GM23338 (cell line): ENCODE measurements at regions not wholly inside any gene's neighbourhood (a gene's known extent, or its start where the extent isn't known, plus 50 kb on each side); places are given as distances from the start of the nearest gene placed in this dataset.

Source experiments
- ATAC-seq: fragments of 200-7000 bp; cut with Tn5 transposase; 3 replicates; pipeline ENCODE4 v1.9.1; 2020
- DNase-seq: peaks from one replicate; pipeline ENCODE4 v3.0.0-alpha.2; 2015; ENCODE audit warnings: low spot score
- H2AFZ ChIP-seq: fragments of 200-600 bp; sonication (generic); 2 replicates; pipeline ENCODE4 v1.8.0; 2016; ENCODE audit warnings: antibody characterized with exemption, mild to moderate bottlenecking, moderate library complexity
- H3F3A ChIP-seq: fragments of 200-600 bp; sonication (generic); replicated peaks from 2 replicates; pipeline ENCODE4 v1.8.0; 2017; ENCODE audit warnings: antibody characterized with exemption, mixed run types, low read depth
- H3K27ac ChIP-seq: fragments of 200-600 bp; sonication (generic); 2 replicates; pipeline ENCODE4 v1.6.1; 2016; ENCODE audit warnings: low read depth
- H3K27me3 ChIP-seq: fragments of 200-600 bp; sonication (generic); 2 replicates; pipeline ENCODE4 v1.8.0; 2016; ENCODE audit warnings: mild to moderate bottlenecking, mixed run types, moderate library complexity; ENCODE audit not compliant: insufficient read depth
- H3K36me3 ChIP-seq: fragments of 200-600 bp; sonication (generic); 2 replicates; pipeline ENCODE4 v1.8.0; 2016; ENCODE audit warnings: mild to moderate bottlenecking; ENCODE audit not compliant: insufficient read depth
- H3K4me1 ChIP-seq: fragments of 200-600 bp; sonication (generic); 2 replicates; pipeline ENCODE4 v1.8.0; 2016; ENCODE audit warnings: mild to moderate bottlenecking, moderate library complexity; ENCODE audit not compliant: insufficient read depth
- H3K4me2 ChIP-seq: fragments of 200-600 bp; sonication (generic); 2 replicates; pipeline ENCODE4 v1.7.1; 2017; ENCODE audit warnings: mixed run types
- H3K4me3 ChIP-seq: fragments of 200-600 bp; sonication (generic); 2 replicates; pipeline ENCODE4 v1.6.1; 2016; ENCODE audit warnings: mixed run types
- H3K79me2 ChIP-seq: fragments of 200-600 bp; sonication (generic); replicated peaks from 2 replicates; pipeline ENCODE4 v1.8.0; 2017; ENCODE audit warnings: mild to moderate bottlenecking; ENCODE audit not compliant: insufficient read depth
- H3K9me2 ChIP-seq: fragments of 200-600 bp; sonication (generic); 2 replicates; pipeline ENCODE4 v1.8.0; 2017; ENCODE audit not compliant: insufficient read depth
- H4K20me1 ChIP-seq: fragments of 200-600 bp; sonication (generic); replicated peaks from 2 replicates; pipeline ENCODE4 v1.8.0; 2017; ENCODE audit warnings: mild to moderate bottlenecking; ENCODE audit not compliant: insufficient read depth
- H3K27ac Mint-ChIP-seq: 2 replicates; pipeline ENCODE4 v1.8.0; 2020; ENCODE audit warnings: inconsistent platforms, mild to moderate bottlenecking, moderate library complexity, mixed read lengths
- H3K27me3 Mint-ChIP-seq: 3 replicates; pipeline ENCODE4 v1.8.0; 2022; ENCODE audit warnings: low read depth, mild to moderate bottlenecking, moderate library complexity, mixed read lengths, inconsistent platforms; ENCODE audit not compliant: insufficient read depth, poor library complexity
- H3K36me3 Mint-ChIP-seq: 3 replicates; pipeline ENCODE4 v1.8.0; 2021; ENCODE audit warnings: low read depth, mild to moderate bottlenecking, inconsistent platforms, moderate library complexity, mixed read lengths
- H3K4me1 Mint-ChIP-seq: 3 replicates; pipeline ENCODE4 v1.8.0; 2020; ENCODE audit warnings: mild to moderate bottlenecking, inconsistent platforms, mixed read lengths
- H3K4me3 Mint-ChIP-seq: 3 replicates; pipeline ENCODE4 v1.8.0; 2021; ENCODE audit warnings: moderate library complexity, mild to moderate bottlenecking, inconsistent platforms, mixed read lengths
- H3K9me3 Mint-ChIP-seq: 3 replicates; pipeline ENCODE4 v1.8.0; 2020; ENCODE audit warnings: moderate library complexity, mild to moderate bottlenecking, inconsistent platforms, mixed read lengths
- CREB1 ChIP-seq: fragments of 250-450 bp; sonication (Bioruptor Pico); IDR thresholded peaks from 2 replicates; pipeline ENCODE4 v1.5.0; 2020; ENCODE audit warnings: low read depth, mild to moderate bottlenecking, moderate library complexity
- EZH2 ChIP-seq: fragments of 200-600 bp; sonication (generic); IDR thresholded peaks from one replicate; pipeline ENCODE4 v1.8.0; 2017; ENCODE audit warnings: antibody characterized with exemption, mild to moderate bottlenecking, low read depth; ENCODE audit not compliant: unreplicated experiment
- EZH2phosphoT487 ChIP-seq: fragments of 200-600 bp; sonication (generic); IDR thresholded peaks from one replicate; pipeline ENCODE4 v1.8.1; 2018; ENCODE audit warnings: antibody characterized with exemption; ENCODE audit not compliant: unreplicated experiment
- JUNB ChIP-seq: IDR thresholded peaks from one replicate; pipeline ENCODE4 v1.6.1; 2016; ENCODE audit warnings: antibody characterized with exemption; ENCODE audit not compliant: unreplicated experiment
- NANOG ChIP-seq: IDR thresholded peaks from 2 replicates; pipeline ENCODE4 v1.6.1; 2016; ENCODE audit warnings: antibody characterized with exemption, borderline replicate concordance
- POLR2AphosphoS5 ChIP-seq: IDR thresholded peaks from 2 replicates; pipeline ENCODE4 v1.6.1; 2016; ENCODE audit warnings: antibody characterized with exemption, low read depth
- STAT1 ChIP-seq: IDR thresholded peaks from one replicate; pipeline ENCODE4 v1.6.1; 2016; ENCODE audit warnings: antibody characterized with exemption; ENCODE audit not compliant: unreplicated experiment
- ZNF114 ChIP-seq: fragments of 250-450 bp; sonication (Bioruptor Pico); IDR thresholded peaks from 2 replicates; pipeline ENCODE4 v1.5.0; 2020; ENCODE audit warnings: mild to moderate bottlenecking, moderate library complexity
- ZNF331 ChIP-seq: fragments of 250-450 bp; sonication (Bioruptor Pico); IDR thresholded peaks from 2 replicates; pipeline ENCODE4 v1.5.0; 2020; ENCODE audit warnings: low read depth, mild to moderate bottlenecking, moderate library complexity
- TF ChIP-seq, protein P1 (sequence below), 2 experiments: fragments of 200-600 bp in 1 of 2; sonication (generic) in 1 of 2; conservative IDR thresholded peaks; 2 replicates each; pipeline versions ENCODE4 v1.5.1 to v1.6.1; 2016 to 2017; ENCODE audit warnings: antibody characterized with exemption in 2 of 2, low read depth in 2 of 2, mild to moderate bottlenecking in 2 of 2, moderate library complexity in 1 of 2
- TF ChIP-seq, protein P2 (sequence below): IDR thresholded peaks from one replicate; pipeline ENCODE4 v1.6.1; 2018; ENCODE audit warnings: antibody characterized with exemption; ENCODE audit not compliant: unreplicated experiment
- TF ChIP-seq, protein P3 (sequence below): IDR thresholded peaks from 2 replicates; pipeline ENCODE4 v1.6.1; 2016; ENCODE audit warnings: antibody characterized with exemption
- TF ChIP-seq, protein P4 (sequence below): fragments of 250-450 bp; sonication (Bioruptor Pico); IDR thresholded peaks from 2 replicates; pipeline ENCODE4 v1.5.0; 2020; ENCODE audit warnings: mild to moderate bottlenecking, moderate library complexity

DNA sequence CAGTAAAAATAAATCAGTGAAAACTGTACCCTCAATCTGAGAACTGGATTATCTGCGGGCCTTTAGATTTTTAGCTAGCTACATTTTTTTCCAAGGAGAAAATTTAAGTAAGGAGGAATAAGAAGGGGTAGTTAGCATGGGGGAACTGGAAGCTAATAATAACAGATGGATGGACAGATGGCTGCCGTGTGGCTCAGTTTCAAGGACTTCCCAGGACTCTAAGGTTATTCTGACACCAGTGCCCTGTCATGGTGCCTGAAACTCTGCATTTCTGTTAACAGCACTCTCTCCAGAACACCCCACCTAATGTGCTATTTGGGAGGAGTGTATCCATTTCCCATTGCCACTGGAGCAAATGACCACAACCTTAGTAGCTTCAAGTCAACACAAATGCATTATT is 75.7 kb upstream of the PDE1C start:
- Mint-ChIP-seq H3K27ac (no peak overlapping the region), H3K4me1 (peaks cover 6% of the 10 kb centered on the region), H3K27me3 (peaks cover 6% of the 10 kb centered on the region), H3K36me3 (peaks cover under 1% of the 10 kb centered on the region; the same call in 1 of the 3 replicates), H3K9me3 (peaks cover 1% of the 10 kb centered on the region; the same call in 1 of the 3 replicates), H3K4me3 (no peak overlapping the region)
- H3F3A ChIP-seq, result no peaks in the 10 kb centered on the region
- no peaks in the 10 kb centered on the region; the same call in 1 of the 2 replicates for H3K36me3 ChIP-seq
- no peak for DNase-seq
- H3K79me2 ChIP-seq, result no peaks in the 10 kb centered on the region
- ATAC-seq, result no peak
- no peak overlapping the region for H2AFZ ChIP-seq
- no peak overlapping the region for H3K27ac ChIP-seq
- no peaks in the 10 kb centered on the region; the same call in 1 of the 2 replicates for H3K4me1 ChIP-seq
- no peak overlapping the region for H3K4me2 ChIP-seq
- TF ChIP-seq EZH2 (no peak), POLR2AphosphoS5 (no peak), STAT1 (no peak), JUNB (no peak), ZNF114 (CRISPR knock-in tag) (no peak), NANOG (no peak), EZH2phosphoT487 (no peak), CREB1 (CRISPR knock-in tag) (no peak), ZNF331 (no peak)
- TF ChIP-seq, protein P1, sequence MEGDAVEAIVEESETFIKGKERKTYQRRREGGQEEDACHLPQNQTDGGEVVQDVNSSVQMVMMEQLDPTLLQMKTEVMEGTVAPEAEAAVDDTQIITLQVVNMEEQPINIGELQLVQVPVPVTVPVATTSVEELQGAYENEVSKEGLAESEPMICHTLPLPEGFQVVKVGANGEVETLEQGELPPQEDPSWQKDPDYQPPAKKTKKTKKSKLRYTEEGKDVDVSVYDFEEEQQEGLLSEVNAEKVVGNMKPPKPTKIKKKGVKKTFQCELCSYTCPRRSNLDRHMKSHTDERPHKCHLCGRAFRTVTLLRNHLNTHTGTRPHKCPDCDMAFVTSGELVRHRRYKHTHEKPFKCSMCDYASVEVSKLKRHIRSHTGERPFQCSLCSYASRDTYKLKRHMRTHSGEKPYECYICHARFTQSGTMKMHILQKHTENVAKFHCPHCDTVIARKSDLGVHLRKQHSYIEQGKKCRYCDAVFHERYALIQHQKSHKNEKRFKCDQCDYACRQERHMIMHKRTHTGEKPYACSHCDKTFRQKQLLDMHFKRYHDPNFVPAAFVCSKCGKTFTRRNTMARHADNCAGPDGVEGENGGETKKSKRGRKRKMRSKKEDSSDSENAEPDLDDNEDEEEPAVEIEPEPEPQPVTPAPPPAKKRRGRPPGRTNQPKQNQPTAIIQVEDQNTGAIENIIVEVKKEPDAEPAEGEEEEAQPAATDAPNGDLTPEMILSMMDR (conservative IDR thresholded peaks at IDR 0.05; ENCODE audit: low read depth in 2 of 2), result no peak
- TF ChIP-seq, protein P2, sequence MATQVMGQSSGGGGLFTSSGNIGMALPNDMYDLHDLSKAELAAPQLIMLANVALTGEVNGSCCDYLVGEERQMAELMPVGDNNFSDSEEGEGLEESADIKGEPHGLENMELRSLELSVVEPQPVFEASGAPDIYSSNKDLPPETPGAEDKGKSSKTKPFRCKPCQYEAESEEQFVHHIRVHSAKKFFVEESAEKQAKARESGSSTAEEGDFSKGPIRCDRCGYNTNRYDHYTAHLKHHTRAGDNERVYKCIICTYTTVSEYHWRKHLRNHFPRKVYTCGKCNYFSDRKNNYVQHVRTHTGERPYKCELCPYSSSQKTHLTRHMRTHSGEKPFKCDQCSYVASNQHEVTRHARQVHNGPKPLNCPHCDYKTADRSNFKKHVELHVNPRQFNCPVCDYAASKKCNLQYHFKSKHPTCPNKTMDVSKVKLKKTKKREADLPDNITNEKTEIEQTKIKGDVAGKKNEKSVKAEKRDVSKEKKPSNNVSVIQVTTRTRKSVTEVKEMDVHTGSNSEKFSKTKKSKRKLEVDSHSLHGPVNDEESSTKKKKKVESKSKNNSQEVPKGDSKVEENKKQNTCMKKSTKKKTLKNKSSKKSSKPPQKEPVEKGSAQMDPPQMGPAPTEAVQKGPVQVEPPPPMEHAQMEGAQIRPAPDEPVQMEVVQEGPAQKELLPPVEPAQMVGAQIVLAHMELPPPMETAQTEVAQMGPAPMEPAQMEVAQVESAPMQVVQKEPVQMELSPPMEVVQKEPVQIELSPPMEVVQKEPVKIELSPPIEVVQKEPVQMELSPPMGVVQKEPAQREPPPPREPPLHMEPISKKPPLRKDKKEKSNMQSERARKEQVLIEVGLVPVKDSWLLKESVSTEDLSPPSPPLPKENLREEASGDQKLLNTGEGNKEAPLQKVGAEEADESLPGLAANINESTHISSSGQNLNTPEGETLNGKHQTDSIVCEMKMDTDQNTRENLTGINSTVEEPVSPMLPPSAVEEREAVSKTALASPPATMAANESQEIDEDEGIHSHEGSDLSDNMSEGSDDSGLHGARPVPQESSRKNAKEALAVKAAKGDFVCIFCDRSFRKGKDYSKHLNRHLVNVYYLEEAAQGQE, result no peak
- TF ChIP-seq, protein P3, sequence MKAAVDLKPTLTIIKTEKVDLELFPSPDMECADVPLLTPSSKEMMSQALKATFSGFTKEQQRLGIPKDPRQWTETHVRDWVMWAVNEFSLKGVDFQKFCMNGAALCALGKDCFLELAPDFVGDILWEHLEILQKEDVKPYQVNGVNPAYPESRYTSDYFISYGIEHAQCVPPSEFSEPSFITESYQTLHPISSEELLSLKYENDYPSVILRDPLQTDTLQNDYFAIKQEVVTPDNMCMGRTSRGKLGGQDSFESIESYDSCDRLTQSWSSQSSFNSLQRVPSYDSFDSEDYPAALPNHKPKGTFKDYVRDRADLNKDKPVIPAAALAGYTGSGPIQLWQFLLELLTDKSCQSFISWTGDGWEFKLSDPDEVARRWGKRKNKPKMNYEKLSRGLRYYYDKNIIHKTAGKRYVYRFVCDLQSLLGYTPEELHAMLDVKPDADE, result no peak
- TF ChIP-seq, protein P4, sequence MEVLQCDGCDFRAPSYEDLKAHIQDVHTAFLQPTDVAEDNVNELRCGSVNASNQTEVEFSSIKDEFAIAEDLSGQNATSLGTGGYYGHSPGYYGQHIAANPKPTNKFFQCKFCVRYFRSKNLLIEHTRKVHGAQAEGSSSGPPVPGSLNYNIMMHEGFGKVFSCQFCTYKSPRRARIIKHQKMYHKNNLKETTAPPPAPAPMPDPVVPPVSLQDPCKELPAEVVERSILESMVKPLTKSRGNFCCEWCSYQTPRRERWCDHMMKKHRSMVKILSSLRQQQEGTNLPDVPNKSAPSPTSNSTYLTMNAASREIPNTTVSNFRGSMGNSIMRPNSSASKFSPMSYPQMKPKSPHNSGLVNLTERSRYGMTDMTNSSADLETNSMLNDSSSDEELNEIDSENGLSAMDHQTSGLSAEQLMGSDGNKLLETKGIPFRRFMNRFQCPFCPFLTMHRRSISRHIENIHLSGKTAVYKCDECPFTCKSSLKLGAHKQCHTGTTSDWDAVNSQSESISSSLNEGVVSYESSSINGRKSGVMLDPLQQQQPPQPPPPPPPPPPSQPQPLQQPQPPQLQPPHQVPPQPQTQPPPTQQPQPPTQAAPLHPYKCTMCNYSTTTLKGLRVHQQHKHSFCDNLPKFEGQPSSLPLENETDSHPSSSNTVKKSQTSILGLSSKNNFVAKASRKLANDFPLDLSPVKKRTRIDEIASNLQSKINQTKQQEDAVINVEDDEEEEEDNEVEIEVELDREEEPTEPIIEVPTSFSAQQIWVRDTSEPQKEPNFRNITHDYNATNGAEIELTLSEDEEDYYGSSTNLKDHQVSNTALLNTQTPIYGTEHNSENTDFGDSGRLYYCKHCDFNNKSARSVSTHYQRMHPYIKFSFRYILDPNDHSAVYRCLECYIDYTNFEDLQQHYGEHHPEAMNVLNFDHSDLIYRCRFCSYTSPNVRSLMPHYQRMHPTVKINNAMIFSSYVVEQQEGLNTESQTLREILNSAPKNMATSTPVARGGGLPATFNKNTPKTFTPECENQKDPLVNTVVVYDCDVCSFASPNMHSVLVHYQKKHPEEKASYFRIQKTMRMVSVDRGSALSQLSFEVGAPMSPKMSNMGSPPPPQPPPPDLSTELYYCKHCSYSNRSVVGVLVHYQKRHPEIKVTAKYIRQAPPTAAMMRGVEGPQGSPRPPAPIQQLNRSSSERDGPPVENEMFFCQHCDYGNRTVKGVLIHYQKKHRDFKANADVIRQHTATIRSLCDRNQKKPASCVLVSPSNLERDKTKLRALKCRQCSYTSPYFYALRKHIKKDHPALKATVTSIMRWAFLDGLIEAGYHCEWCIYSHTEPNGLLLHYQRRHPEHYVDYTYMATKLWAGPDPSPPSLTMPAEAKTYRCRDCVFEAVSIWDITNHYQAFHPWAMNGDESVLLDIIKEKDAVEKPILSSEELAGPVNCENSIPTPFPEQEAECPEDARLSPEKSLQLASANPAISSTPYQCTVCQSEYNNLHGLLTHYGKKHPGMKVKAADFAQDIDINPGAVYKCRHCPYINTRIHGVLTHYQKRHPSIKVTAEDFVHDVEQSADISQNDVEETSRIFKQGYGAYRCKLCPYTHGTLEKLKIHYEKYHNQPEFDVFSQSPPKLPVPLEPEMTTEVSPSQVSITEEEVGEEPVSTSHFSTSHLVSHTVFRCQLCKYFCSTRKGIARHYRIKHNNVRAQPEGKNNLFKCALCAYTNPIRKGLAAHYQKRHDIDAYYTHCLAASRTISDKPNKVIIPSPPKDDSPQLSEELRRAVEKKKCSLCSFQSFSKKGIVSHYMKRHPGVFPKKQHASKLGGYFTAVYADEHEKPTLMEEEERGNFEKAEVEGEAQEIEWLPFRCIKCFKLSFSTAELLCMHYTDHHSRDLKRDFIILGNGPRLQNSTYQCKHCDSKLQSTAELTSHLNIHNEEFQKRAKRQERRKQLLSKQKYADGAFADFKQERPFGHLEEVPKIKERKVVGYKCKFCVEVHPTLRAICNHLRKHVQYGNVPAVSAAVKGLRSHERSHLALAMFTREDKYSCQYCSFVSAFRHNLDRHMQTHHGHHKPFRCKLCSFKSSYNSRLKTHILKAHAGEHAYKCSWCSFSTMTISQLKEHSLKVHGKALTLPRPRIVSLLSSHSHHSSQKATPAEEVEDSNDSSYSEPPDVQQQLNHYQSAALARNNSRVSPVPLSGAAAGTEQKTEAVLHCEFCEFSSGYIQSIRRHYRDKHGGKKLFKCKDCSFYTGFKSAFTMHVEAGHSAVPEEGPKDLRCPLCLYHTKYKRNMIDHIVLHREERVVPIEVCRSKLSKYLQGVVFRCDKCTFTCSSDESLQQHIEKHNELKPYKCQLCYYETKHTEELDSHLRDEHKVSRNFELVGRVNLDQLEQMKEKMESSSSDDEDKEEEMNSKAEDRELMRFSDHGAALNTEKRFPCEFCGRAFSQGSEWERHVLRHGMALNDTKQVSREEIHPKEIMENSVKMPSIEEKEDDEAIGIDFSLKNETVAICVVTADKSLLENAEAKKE (CRISPR knock-in tag), result no peak
- no peak overlapping the region for H3K4me3 ChIP-seq
- no peaks in the 10 kb centered on the region for H4K20me1 ChIP-seq
- no peaks in the 10 kb centered on the region for H3K9me2 ChIP-seq
- H3K27me3 ChIP-seq, result no peaks in the 10 kb centered on the region
